ENCODE measurements at regions not wholly inside any gene's neighbourhood (a gene's known extent, or its start where the extent isn't known, plus 50 kb on each side); places are given as distances from the start of the nearest gene placed in this dataset.
A peak's percentile ranks its signal among the peaks of the same experiment; 100 is the strongest.

GRCh38 chr13:22050951-22051563, 380.2 kb downstream of the FGF9 start:
- Mint-ChIP-seq H3K27me3 (peaks cover 0 to 5% of the 10 kb centered on the region in 2 donors), H3K4me1 (peaks cover 28 to 59% (median 39%) of the 10 kb centered on the region in 4 donors), H3K36me3 (peaks cover 0 to 3% of the 10 kb centered on the region in 2 donors), H3K9me3 (peaks cover 0 to 2% (median 0%) of the 10 kb centered on the region in 8 donors), H3K4me3 (peak overlapping the region in 6 of 8 donors; percentile 42 to 68 (median 58)), H3K27ac (peak overlapping the region; percentile 19 to 83 (median 61))
- Histone ChIP-seq H3K27me3 (ENCODE audit: insufficient read depth, low read length) (no peaks in the 10 kb centered on the region), H3K4me1 (ENCODE audit: insufficient read depth, low read length) (peaks cover 28% of the 10 kb centered on the region), H3K9me3 (ENCODE audit: control insufficient read depth in 1 of 2, low read length in 2 of 2) (no peaks in the 10 kb centered on the region), H3K36me3 (ENCODE audit: insufficient read depth, low read length) (no peaks in the 10 kb centered on the region), H3K27ac (ENCODE audit: low read depth, low read length) (no peak overlapping the region), H3K4me3 (ENCODE audit: low read length in 2 of 2) (no peak overlapping the region)
- intact Hi-C loops (cut with micrococcal nuclease): no loop called here
- ChIA-PET CTCF (ENCODE audit: partially characterized antibody) (interaction anchor here (1.6 to 3.7 kb wide), 4 partner anchors 10 to 413 kb away, joined by 3 to 14 read pairs (median 4); no protein-coding TSS in a partner anchor), POLR2A (ENCODE audit: partially characterized antibody) (interaction anchor here (0.7 to 2.5 kb wide), 2 partner anchors 10 to 56 kb away, joined by 3 to 12 read pairs; no protein-coding TSS in a partner anchor)
- peak in 1 of 5 donors; percentile 11 for DNase-seq

GRCh38 chr13:22053053-22053452, 382.2 kb downstream of the FGF9 start:
- Histone ChIP-seq H3K36me3 (ENCODE audit: insufficient read depth, low read length) (no peaks in the 10 kb centered on the region), H3K27me3 (ENCODE audit: insufficient read depth, low read length) (no peaks in the 10 kb centered on the region), H3K4me1 (ENCODE audit: insufficient read depth, low read length) (peaks cover 44% of the 10 kb centered on the region), H3K9me3 (ENCODE audit: control insufficient read depth in 1 of 2, low read length in 2 of 2) (no peaks in the 10 kb centered on the region), H3K27ac (ENCODE audit: low read depth, low read length) (no peak overlapping the region), H3K4me3 (ENCODE audit: low read length in 2 of 2) (no peak overlapping the region)
- Mint-ChIP-seq H3K27me3 (no peaks in the 10 kb centered on the region), H3K27ac (peak overlapping the region in 2 of 7 donors; percentile 13 to 45), H3K4me1 (peaks cover 38 to 70% (median 52%) of the 10 kb centered on the region in 4 donors), H3K9me3 (peaks cover 0 to 4% (median 0%) of the 10 kb centered on the region in 8 donors), H3K36me3 (peaks cover 0 to 3% of the 10 kb centered on the region in 2 donors), H3K4me3 (peak overlapping the region in 1 of 8 donors; percentile 38)
- ChIA-PET POLR2A (ENCODE audit: partially characterized antibody) (no interaction called here), CTCF (ENCODE audit: partially characterized antibody) (interaction anchor here (0.9 kb wide), 1 partner anchor 22 kb away, joined by 3 read pairs; no protein-coding TSS in a partner anchor)
- intact Hi-C loops (cut with micrococcal nuclease): no loop called here
- no peak for DNase-seq

GRCh38 chr13:22055259-22055658, 384.4 kb downstream of the FGF9 start:
- H3K27me3 ChIP-seq (ENCODE audit: insufficient read depth, low read length): no peaks in the 10 kb centered on the region
- Mint-ChIP-seq H3K4me1 (peaks cover 50 to 85% (median 65%) of the 10 kb centered on the region in 4 donors), H3K27me3 (no peaks in the 10 kb centered on the region), H3K27ac (peak overlapping the region in 4 of 7 donors; percentile 51 to 54 (median 53)), H3K36me3 (peaks cover 0 to 3% of the 10 kb centered on the region in 2 donors), H3K9me3 (peaks cover 0 to 8% (median 0%) of the 10 kb centered on the region in 8 donors), H3K4me3 (peak overlapping the region in 2 of 8 donors; percentile 25 to 59)
- ChIA-PET CTCF (ENCODE audit: partially characterized antibody) (interaction anchor here (0.9 kb wide), 1 partner anchor 17 kb away, joined by 3 read pairs; no protein-coding TSS in a partner anchor), POLR2A (ENCODE audit: partially characterized antibody) (no interaction called here)
- H3K4me3 ChIP-seq (ENCODE audit: low read length in 2 of 2): no peak overlapping the region
- H3K4me1 ChIP-seq (ENCODE audit: insufficient read depth, low read length): peaks cover 63% of the 10 kb centered on the region
- DNase-seq: no peak
- H3K27ac ChIP-seq (ENCODE audit: low read depth, low read length): no peak overlapping the region
- intact Hi-C loops (cut with micrococcal nuclease): no loop called here
- H3K9me3 ChIP-seq (ENCODE audit: control insufficient read depth in 1 of 2, low read length in 2 of 2): no peaks in the 10 kb centered on the region
- H3K36me3 ChIP-seq (ENCODE audit: insufficient read depth, low read length): no peaks in the 10 kb centered on the region

- intact Hi-C loops (cut with micrococcal nuclease): loop anchor here (10.0 kb wide), 1 partner anchor 455 kb away; the partner anchor contains the start of gene MICU2
- Mint-ChIP-seq H3K9me3 (peaks cover 0 to 8% (median 0%) of the 10 kb centered on the region in 8 donors), H3K27ac (peak overlapping the region; percentile 92 to 100 (median 99)), H3K4me1 (peaks cover 73 to 98% (median 84%) of the 10 kb centered on the region in 4 donors), H3K27me3 (no peaks in the 10 kb centered on the region), H3K36me3 (peaks cover 0 to under 1% of the 10 kb centered on the region in 2 donors), H3K4me3 (peak overlapping the region in 6 of 8 donors; percentile 5 to 83 (median 53))
- no peak for DNase-seq
- ChIA-PET CTCF (ENCODE audit: partially characterized antibody) (interaction anchor here (0.7 to 3.7 kb wide), 14 partner anchors 10 to 423 kb away, joined by 3 to 45 read pairs (median 5); no protein-coding TSS in a partner anchor), POLR2A (ENCODE audit: partially characterized antibody) (interaction anchor here (1.1 to 4.5 kb wide), 12 partner anchors 11 to 457 kb away, joined by 3 to 35 read pairs (median 10); partner anchors contain the start of genes FGF9 and MICU2)
- no peaks in the 10 kb centered on the region for H3K27me3 ChIP-seq (ENCODE audit: insufficient read depth, low read length)
- no peak overlapping the region for H3K4me3 ChIP-seq (ENCODE audit: low read length in 2 of 2)
- peaks cover 96% of the 10 kb centered on the region for H3K4me1 ChIP-seq (ENCODE audit: insufficient read depth, low read length)
- peak overlapping the region; percentile 76 for H3K27ac ChIP-seq (ENCODE audit: low read depth, low read length)
- no peaks in the 10 kb centered on the region for H3K36me3 ChIP-seq (ENCODE audit: insufficient read depth, low read length)
- no peaks in the 10 kb centered on the region for H3K9me3 ChIP-seq (ENCODE audit: control insufficient read depth in 1 of 2, low read length in 2 of 2)
Measured at GRCh38 chr13:22060187-22060586, 389.3 kb downstream of the FGF9 start.

- no peaks in the 10 kb centered on the region for H3K27me3 Mint-ChIP-seq
- Histone ChIP-seq H3K27me3 (ENCODE audit: insufficient read depth, low read length) (no peaks in the 10 kb centered on the region), H3K4me3 (ENCODE audit: low read length in 2 of 2) (no peak overlapping the region), H3K4me1 (ENCODE audit: insufficient read depth, low read length) (peaks cover 96% of the 10 kb centered on the region), H3K9me3 (ENCODE audit: control insufficient read depth in 1 of 2, low read length in 2 of 2) (no peaks in the 10 kb centered on the region), H3K27ac (ENCODE audit: low read depth, low read length) (peak overlapping the region; percentile 76), H3K36me3 (ENCODE audit: insufficient read depth, low read length) (no peaks in the 10 kb centered on the region)
- H3K9me3 Mint-ChIP-seq: peaks cover 0 to 5% (median 0%) of the 10 kb centered on the region in 8 donors
- ChIA-PET POLR2A (ENCODE audit: partially characterized antibody) (interaction anchor here (0.7 to 4.5 kb wide), 20 partner anchors 12 to 457 kb away, joined by 3 to 35 read pairs (median 6); partner anchors contain the start of genes FGF9 and MICU2), CTCF (ENCODE audit: partially characterized antibody) (interaction anchor here (0.9 to 3.7 kb wide), 13 partner anchors 15 to 424 kb away, joined by 3 to 45 read pairs (median 6); partner anchors contain the start of gene FGF9)
- peak overlapping the region; percentile 7 to 83 (median 67) for H3K4me3 Mint-ChIP-seq
- intact Hi-C loops (cut with micrococcal nuclease): loop anchor here (1.0 to 10.0 kb wide), 5 partner anchors 15 to 457 kb away; partner anchors contain the start of gene MICU2
- peak overlapping the region; percentile 92 to 100 (median 99) for H3K27ac Mint-ChIP-seq
- peak; percentile 56 to 81 (median 65) for DNase-seq
- no peaks in the 10 kb centered on the region for H3K36me3 Mint-ChIP-seq
- peaks cover 72 to 98% (median 83%) of the 10 kb centered on the region in 4 donors for H3K4me1 Mint-ChIP-seq
Measured at GRCh38 chr13:22061371-22061805, 390.5 kb downstream of the FGF9 start.

- no peak overlapping the region for H3K4me3 ChIP-seq (ENCODE audit: low read length in 2 of 2)
- peaks cover 92% of the 10 kb centered on the region for H3K4me1 ChIP-seq (ENCODE audit: insufficient read depth, low read length)
- POLR2A ChIA-PET (ENCODE audit: partially characterized antibody): interaction anchor here (0.8 to 4.5 kb wide), 19 partner anchors 9 to 458 kb away, joined by 3 to 35 read pairs (median 6); partner anchors contain the start of genes FGF9 and MICU2
Measured at GRCh38 chr13:22061806-22062391, 391.0 kb downstream of the FGF9 start.

More at GRCh38 chr13:22061806-22062391, 391.0 kb downstream of the FGF9 start:
- DNase-seq: peak; percentile 54 to 85 (median 78)
- Histone ChIP-seq H3K27ac (ENCODE audit: low read depth, low read length) (peak overlapping the region; percentile 76), H3K9me3 (ENCODE audit: control insufficient read depth in 1 of 2, low read length in 2 of 2) (no peaks in the 10 kb centered on the region), H3K27me3 (ENCODE audit: insufficient read depth, low read length) (no peaks in the 10 kb centered on the region), H3K36me3 (ENCODE audit: insufficient read depth, low read length) (no peaks in the 10 kb centered on the region)
- H3K4me3 Mint-ChIP-seq: peak overlapping the region; percentile 8 to 83 (median 67)
- peak overlapping the region; percentile 92 to 100 (median 99) for H3K27ac Mint-ChIP-seq
- CTCF ChIA-PET (ENCODE audit: partially characterized antibody): interaction anchor here (0.9 to 3.7 kb wide), 13 partner anchors 15 to 425 kb away, joined by 3 to 45 read pairs (median 5); partner anchors contain the start of gene FGF9
- intact Hi-C loops (cut with micrococcal nuclease): loop anchor here (1.0 to 10.0 kb wide), 9 partner anchors 14 to 457 kb away; partner anchors contain the start of genes FGF9 and MICU2
- peaks cover 0 to 6% (median 0%) of the 10 kb centered on the region in 8 donors for H3K9me3 Mint-ChIP-seq
- H3K4me1 Mint-ChIP-seq: peaks cover 69 to 98% (median 82%) of the 10 kb centered on the region in 4 donors
- no peaks in the 10 kb centered on the region for H3K27me3 Mint-ChIP-seq
- H3K36me3 Mint-ChIP-seq: no peaks in the 10 kb centered on the region

All from CD4-positive, alpha-beta memory T cell (primary cell).